ENCODE measurements at regions not wholly inside any gene's neighbourhood (a gene's known extent, or its start where the extent isn't known, plus 50 kb on each side); places are given as distances from the start of the nearest gene placed in this dataset.

DNA sequence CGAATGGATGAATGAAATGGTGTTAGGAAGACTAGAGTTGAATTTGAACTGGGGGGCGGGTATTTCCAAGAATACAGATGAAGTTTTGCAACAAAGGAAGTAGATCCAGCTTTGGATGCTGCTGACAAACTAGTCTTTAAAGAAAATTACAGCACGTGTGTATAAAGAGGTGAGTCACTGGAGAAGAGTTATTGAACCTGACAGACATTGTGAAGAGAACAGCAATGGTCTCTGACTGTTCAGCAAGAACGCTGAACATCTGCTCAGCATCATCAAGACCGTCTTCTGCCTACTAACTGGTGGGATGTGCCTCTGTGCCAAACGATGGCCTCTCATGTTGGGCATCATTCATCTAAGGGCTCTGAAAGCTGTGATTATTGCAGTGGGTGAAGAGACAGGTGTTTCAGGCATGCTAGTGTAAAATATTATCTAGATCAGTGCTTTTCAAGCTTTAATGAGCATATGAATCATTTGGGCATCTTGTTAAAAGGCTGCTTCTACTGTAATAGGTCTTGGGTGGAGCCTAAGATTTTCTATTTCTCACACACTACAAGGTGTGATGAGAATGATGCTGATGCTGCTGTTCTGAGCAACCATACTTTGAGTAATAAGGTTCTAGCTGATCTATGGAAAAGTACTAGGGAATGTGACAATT lies 291.3 kb downstream of the PTEN start:
- Histone ChIP-seq H3K36me3 (ENCODE audit: control insufficient read depth in 2 of 2, insufficient read depth in 2 of 2, low read length in 1 of 2) (no peaks in the 10 kb centered on the region), H3K27ac (ENCODE audit: low read depth in 2 of 2, low read length in 1 of 2) (no peak overlapping the region), H3K4me3 (ENCODE audit: low read depth in 1 of 2, low read length in 2 of 2) (no peak overlapping the region), H3K9me3 (ENCODE audit: control insufficient read depth in 2 of 2, insufficient read depth in 1 of 2, low read depth in 1 of 2, low read length in 1 of 2) (no peaks in the 10 kb centered on the region), H3K4me1 (ENCODE audit: control insufficient read depth in 2 of 2, insufficient read depth in 2 of 2, low read length in 1 of 2) (no peaks in the 10 kb centered on the region), H3K27me3 (ENCODE audit: control insufficient read depth in 1 of 2, insufficient read depth in 2 of 2, low read length in 2 of 2) (no peaks in the 10 kb centered on the region)
- 72 to 77% methylated on average over 6 of the region's 6 CpGs for WGBS, 2 donors

DNA sequence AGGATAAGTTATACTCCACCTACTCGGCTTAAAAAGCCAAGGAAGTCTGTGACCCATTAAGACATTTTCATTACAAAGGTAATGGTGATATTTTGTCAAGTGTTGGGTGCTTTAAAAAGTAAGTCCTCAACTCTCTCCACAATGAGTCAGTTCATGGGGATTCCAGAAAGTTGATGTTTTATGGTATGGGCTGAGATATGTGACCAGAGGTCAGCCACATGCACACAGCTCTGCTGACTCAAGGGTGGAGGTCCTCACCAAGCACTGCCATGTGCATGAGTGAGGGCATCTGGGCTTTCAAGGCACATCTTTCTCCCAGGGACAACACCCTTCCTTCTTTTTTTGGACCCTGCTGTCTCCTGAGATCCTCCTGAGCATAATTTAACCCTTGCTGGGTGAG lies 292.9 kb downstream of the PTEN start:
- Histone ChIP-seq H3K36me3 (ENCODE audit: control insufficient read depth in 2 of 2, insufficient read depth in 2 of 2, low read length in 1 of 2) (no peaks in the 10 kb centered on the region), H3K27ac (ENCODE audit: low read depth in 2 of 2, low read length in 1 of 2) (no peak overlapping the region), H3K27me3 (ENCODE audit: control insufficient read depth in 1 of 2, insufficient read depth in 2 of 2, low read length in 2 of 2) (no peaks in the 10 kb centered on the region), H3K4me3 (ENCODE audit: low read depth in 1 of 2, low read length in 2 of 2) (no peak overlapping the region), H3K9me3 (ENCODE audit: control insufficient read depth in 2 of 2, insufficient read depth in 1 of 2, low read depth in 1 of 2, low read length in 1 of 2) (no peaks in the 10 kb centered on the region), H3K4me1 (ENCODE audit: control insufficient read depth in 2 of 2, insufficient read depth in 2 of 2, low read length in 1 of 2) (no peaks in the 10 kb centered on the region)
- 98 to 100% methylated on average over 1 of the region's 1 CpG for WGBS, 2 donors

DNA sequence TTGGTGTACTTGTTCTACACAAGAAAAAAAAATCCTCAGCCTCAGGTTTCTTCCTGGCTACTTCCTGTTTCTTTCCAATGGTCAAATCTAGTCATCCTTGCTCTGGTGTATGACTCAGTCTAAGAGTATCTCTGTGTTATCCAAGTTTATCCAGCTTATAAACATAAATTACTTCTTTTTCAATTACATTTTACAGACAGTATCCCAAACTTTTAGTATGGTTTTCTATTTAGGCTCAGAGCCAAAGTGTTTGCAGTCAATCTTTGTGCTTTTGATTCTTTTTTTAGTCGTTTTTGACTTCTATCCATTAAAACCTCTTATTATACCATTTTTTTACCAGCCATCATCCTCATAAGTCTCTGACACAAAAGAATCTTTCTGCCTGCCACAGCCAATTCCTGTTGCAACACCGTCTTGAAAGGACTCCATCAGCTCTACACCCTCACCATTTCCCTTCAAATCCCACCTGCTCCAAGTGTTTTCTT lies 294.6 kb downstream of the PTEN start:
- no peak overlapping the region for H3K27ac ChIP-seq (ENCODE audit: low read depth in 2 of 2, low read length in 1 of 2)
- H3K36me3 ChIP-seq (ENCODE audit: control insufficient read depth in 2 of 2, insufficient read depth in 2 of 2, low read length in 1 of 2) = no peaks in the 10 kb centered on the region
- H3K9me3 ChIP-seq (ENCODE audit: control insufficient read depth in 2 of 2, insufficient read depth in 1 of 2, low read depth in 1 of 2, low read length in 1 of 2) = no peaks in the 10 kb centered on the region
- WGBS, 2 donors = 21 to 39% methylated on average over 2 of the region's 2 CpGs
- no peak overlapping the region for H3K4me3 ChIP-seq (ENCODE audit: low read depth in 1 of 2, low read length in 2 of 2)
- H3K27me3 ChIP-seq (ENCODE audit: control insufficient read depth in 1 of 2, insufficient read depth in 2 of 2, low read length in 2 of 2) = no peaks in the 10 kb centered on the region
- H3K4me1 ChIP-seq (ENCODE audit: control insufficient read depth in 2 of 2, insufficient read depth in 2 of 2, low read length in 1 of 2) = no peaks in the 10 kb centered on the region

GRCh38 chr10:88158526-88159122 lies 295.2 kb downstream of the PTEN start:
- Histone ChIP-seq H3K4me1 (ENCODE audit: control insufficient read depth in 2 of 2, insufficient read depth in 2 of 2, low read length in 1 of 2) (no peaks in the 10 kb centered on the region), H3K9me3 (ENCODE audit: control insufficient read depth in 2 of 2, insufficient read depth in 1 of 2, low read depth in 1 of 2, low read length in 1 of 2) (no peaks in the 10 kb centered on the region), H3K4me3 (ENCODE audit: low read depth in 1 of 2, low read length in 2 of 2) (no peak overlapping the region), H3K27ac (ENCODE audit: low read depth in 2 of 2, low read length in 1 of 2) (no peak overlapping the region), H3K36me3 (ENCODE audit: control insufficient read depth in 2 of 2, insufficient read depth in 2 of 2, low read length in 1 of 2) (no peaks in the 10 kb centered on the region), H3K27me3 (ENCODE audit: control insufficient read depth in 1 of 2, insufficient read depth in 2 of 2, low read length in 2 of 2) (no peaks in the 10 kb centered on the region)
- 52 to 61% methylated on average over 3 of the region's 3 CpGs for WGBS, 2 donors

DNA sequence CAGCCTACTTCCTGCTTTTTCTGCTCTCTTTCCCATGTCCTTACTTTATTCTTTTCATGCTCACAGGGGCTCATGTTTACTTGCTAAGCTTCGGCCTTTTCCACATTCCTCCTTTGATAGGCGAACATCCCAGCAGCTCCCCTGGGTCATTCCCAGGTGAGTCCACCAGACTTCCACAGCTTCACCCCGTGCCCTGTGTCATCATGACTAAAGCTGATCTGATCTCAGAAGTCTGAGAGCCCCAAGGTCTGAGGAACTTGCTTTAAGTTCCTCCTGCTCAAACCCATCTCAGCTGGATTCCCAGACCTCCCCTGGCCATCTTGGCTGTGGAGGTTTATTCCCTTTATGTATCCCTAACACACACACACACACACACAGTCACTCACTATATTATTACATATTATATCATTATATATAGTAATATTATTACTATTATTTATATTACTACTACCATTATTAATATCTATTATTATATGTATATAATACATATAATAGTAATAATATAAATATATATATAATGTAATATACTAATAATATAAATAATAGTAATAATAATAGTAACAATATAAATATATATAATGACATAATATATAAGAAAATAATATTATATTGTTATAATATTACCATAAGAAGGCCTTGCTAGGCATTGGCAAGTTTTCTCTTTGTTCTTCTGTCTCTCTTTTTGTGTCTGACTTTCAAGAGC lies 295.9 kb downstream of the PTEN start:
- no peaks in the 10 kb centered on the region for H3K9me3 ChIP-seq (ENCODE audit: control insufficient read depth in 2 of 2, insufficient read depth in 1 of 2, low read depth in 1 of 2, low read length in 1 of 2)
- no peak overlapping the region for H3K4me3 ChIP-seq (ENCODE audit: low read depth in 1 of 2, low read length in 2 of 2)
- H3K27me3 ChIP-seq (ENCODE audit: control insufficient read depth in 1 of 2, insufficient read depth in 2 of 2, low read length in 2 of 2) = no peaks in the 10 kb centered on the region
- 52 to 57% methylated on average over 3 of the region's 3 CpGs for WGBS, 2 donors
- H3K36me3 ChIP-seq (ENCODE audit: control insufficient read depth in 2 of 2, insufficient read depth in 2 of 2, low read length in 1 of 2) = no peaks in the 10 kb centered on the region
- no peaks in the 10 kb centered on the region for H3K4me1 ChIP-seq (ENCODE audit: control insufficient read depth in 2 of 2, insufficient read depth in 2 of 2, low read length in 1 of 2)
- H3K27ac ChIP-seq (ENCODE audit: low read depth in 2 of 2, low read length in 1 of 2) = peak overlapping the region in 1 of 2 donors; percentile 49

- Histone ChIP-seq H3K4me3 (ENCODE audit: low read depth in 1 of 2, low read length in 2 of 2) (no peak overlapping the region), H3K27ac (ENCODE audit: low read depth in 2 of 2, low read length in 1 of 2) (no peak overlapping the region), H3K4me1 (ENCODE audit: control insufficient read depth in 2 of 2, insufficient read depth in 2 of 2, low read length in 1 of 2) (no peaks in the 10 kb centered on the region), H3K9me3 (ENCODE audit: control insufficient read depth in 2 of 2, insufficient read depth in 1 of 2, low read depth in 1 of 2, low read length in 1 of 2) (no peaks in the 10 kb centered on the region), H3K27me3 (ENCODE audit: control insufficient read depth in 1 of 2, insufficient read depth in 2 of 2, low read length in 2 of 2) (no peaks in the 10 kb centered on the region), H3K36me3 (ENCODE audit: control insufficient read depth in 2 of 2, insufficient read depth in 2 of 2, low read length in 1 of 2) (no peaks in the 10 kb centered on the region)
Observed at GRCh38 chr10:88161070-88161469, 297.6 kb downstream of the PTEN start.

DNA sequence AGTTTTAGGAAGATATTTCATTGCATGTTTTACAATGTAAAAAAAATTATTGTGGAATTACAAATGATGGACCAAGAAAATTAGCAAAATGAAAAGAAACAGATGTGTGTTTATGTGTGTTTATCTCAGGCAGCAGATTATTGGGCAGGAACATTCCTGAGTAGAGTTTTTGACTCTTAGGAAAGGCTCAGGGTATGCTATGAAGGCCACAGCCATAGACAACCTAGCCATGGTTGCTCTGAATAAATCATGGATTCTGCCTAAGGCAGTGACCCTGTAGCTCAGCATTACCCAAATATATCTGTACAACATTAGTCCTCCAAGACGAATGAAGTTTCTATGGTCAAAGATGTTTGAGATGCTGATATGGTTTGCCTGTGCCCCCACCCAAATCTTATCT lies 298.3 kb downstream of the PTEN start:
- H3K27ac ChIP-seq (ENCODE audit: low read depth in 2 of 2, low read length in 1 of 2) = no peak overlapping the region
- no peaks in the 10 kb centered on the region for H3K36me3 ChIP-seq (ENCODE audit: control insufficient read depth in 2 of 2, insufficient read depth in 2 of 2, low read length in 1 of 2)
- H3K27me3 ChIP-seq (ENCODE audit: control insufficient read depth in 1 of 2, insufficient read depth in 2 of 2, low read length in 2 of 2) = no peaks in the 10 kb centered on the region
- no peak overlapping the region for H3K4me3 ChIP-seq (ENCODE audit: low read depth in 1 of 2, low read length in 2 of 2)
- WGBS, 2 donors = 88 to 100% methylated on average over 1 of the region's 1 CpG
- H3K4me1 ChIP-seq (ENCODE audit: control insufficient read depth in 2 of 2, insufficient read depth in 2 of 2, low read length in 1 of 2) = no peaks in the 10 kb centered on the region
- H3K9me3 ChIP-seq (ENCODE audit: control insufficient read depth in 2 of 2, insufficient read depth in 1 of 2, low read depth in 1 of 2, low read length in 1 of 2) = no peaks in the 10 kb centered on the region

- H3K27ac ChIP-seq (ENCODE audit: low read depth in 2 of 2, low read length in 1 of 2) = no peak overlapping the region
- 79 to 85% methylated on average over 1 of the region's 1 CpG for WGBS, 2 donors
Observed at GRCh38 chr10:88162852-88163251, 299.4 kb downstream of the PTEN start.

DNA sequence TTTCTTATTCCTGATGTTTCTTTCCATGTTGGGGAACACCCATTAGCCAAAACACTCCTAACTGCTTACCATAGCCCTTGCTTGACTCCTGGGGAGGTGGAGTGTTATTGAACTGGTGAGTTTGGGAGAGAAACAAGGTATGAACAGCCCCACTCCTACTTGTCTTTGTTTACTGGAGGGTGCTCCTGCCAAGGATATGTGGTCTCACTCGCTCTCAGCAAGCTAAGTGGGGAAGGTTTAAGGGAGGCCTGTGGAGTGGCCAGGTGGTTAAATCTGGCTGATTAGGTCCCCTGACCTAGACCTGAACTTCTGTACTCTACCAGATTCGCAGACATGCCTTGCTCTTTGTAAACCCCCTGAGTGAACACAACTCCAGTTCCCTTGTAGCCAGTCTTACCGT lies 300.1 kb downstream of the PTEN start:
- H3K27me3 ChIP-seq (ENCODE audit: control insufficient read depth in 1 of 2, insufficient read depth in 2 of 2, low read length in 2 of 2) = no peaks in the 10 kb centered on the region
- no peaks in the 10 kb centered on the region for H3K36me3 ChIP-seq (ENCODE audit: control insufficient read depth in 2 of 2, insufficient read depth in 2 of 2, low read length in 1 of 2)
- no peaks in the 10 kb centered on the region for H3K9me3 ChIP-seq (ENCODE audit: control insufficient read depth in 2 of 2, insufficient read depth in 1 of 2, low read depth in 1 of 2, low read length in 1 of 2)
- no peak overlapping the region for H3K27ac ChIP-seq (ENCODE audit: low read depth in 2 of 2, low read length in 1 of 2)
- WGBS, 2 donors = 89 to 95% methylated on average over 3 of the region's 3 CpGs
- H3K4me3 ChIP-seq (ENCODE audit: low read depth in 1 of 2, low read length in 2 of 2) = no peak overlapping the region
- no peaks in the 10 kb centered on the region for H3K4me1 ChIP-seq (ENCODE audit: control insufficient read depth in 2 of 2, insufficient read depth in 2 of 2, low read length in 1 of 2)

More at GRCh38 chr10:88162852-88163251, 299.4 kb downstream of the PTEN start:
- H3K9me3 ChIP-seq (ENCODE audit: control insufficient read depth in 2 of 2, insufficient read depth in 1 of 2, low read depth in 1 of 2, low read length in 1 of 2) = no peaks in the 10 kb centered on the region
- no peaks in the 10 kb centered on the region for H3K36me3 ChIP-seq (ENCODE audit: control insufficient read depth in 2 of 2, insufficient read depth in 2 of 2, low read length in 1 of 2)
- H3K27me3 ChIP-seq (ENCODE audit: control insufficient read depth in 1 of 2, insufficient read depth in 2 of 2, low read length in 2 of 2) = no peaks in the 10 kb centered on the region
- no peak overlapping the region for H3K4me3 ChIP-seq (ENCODE audit: low read depth in 1 of 2, low read length in 2 of 2)
- H3K4me1 ChIP-seq (ENCODE audit: control insufficient read depth in 2 of 2, insufficient read depth in 2 of 2, low read length in 1 of 2) = no peaks in the 10 kb centered on the region

All from esophagus (tissue), 2 donors.